GM19238 (cell line): ENCODE measurements at regions not wholly inside any gene's neighbourhood (a gene's known extent, or its start where the extent isn't known, plus 50 kb on each side); places are given as distances from the start of the nearest gene placed in this dataset.
"Not testable (repeated sequence)": the region's sequence is repeated elsewhere in the genome, so short reads cannot be mapped to it uniquely, and the experiment has no call there.

Experiments
- DNase-seq: peaks from one replicate; pipeline ENCODE4 v3.0.0; 2011; ENCODE audit warnings: low spot score; ENCODE audit not compliant: insufficient read length

DNA sequence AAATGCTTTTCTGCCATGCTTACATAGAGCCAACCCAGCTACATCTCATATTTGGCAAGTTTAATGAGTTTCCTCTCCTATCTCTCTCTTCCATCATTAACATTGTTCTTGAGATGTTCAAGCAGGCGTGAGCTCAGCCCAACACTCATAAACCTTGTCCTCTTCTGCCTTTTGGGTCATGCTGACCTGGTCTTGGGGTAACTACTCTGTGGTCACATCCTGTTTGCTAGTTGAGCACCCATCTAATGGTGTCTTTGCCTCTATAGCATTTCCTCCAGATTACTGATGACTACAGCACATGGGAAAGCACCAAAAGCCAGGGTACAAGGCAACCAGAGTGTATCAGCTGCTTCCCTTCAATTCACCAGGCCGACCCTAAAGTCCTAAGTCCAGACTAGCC is 366.9 kb upstream of the HNRNPA3 start:
- DNase-seq, result no peak

DNA sequence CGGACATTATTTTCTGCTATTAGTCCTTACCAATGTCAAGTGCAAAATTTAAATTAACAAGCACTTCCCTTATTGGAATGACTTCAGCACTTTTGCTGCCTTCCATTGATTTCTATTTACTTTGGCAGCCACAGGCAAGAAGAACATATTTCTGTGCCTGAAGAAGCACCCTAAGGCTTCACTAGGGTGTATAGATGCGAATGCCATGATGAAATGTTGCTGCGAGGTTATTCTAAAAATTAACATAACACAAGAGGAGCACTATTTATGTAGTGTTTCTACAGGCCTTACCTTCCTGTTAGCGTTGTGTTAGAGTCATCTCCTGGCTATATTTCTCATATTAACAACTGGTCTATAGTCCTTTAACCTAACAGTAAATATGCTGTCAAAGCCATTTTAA is 365.0 kb upstream of the HNRNPA3 start:
- DNase-seq, result no peak

GRCh38 chr2:176848844-176849243 is 363.8 kb upstream of the HNRNPA3 start:
- no peak for DNase-seq

DNA sequence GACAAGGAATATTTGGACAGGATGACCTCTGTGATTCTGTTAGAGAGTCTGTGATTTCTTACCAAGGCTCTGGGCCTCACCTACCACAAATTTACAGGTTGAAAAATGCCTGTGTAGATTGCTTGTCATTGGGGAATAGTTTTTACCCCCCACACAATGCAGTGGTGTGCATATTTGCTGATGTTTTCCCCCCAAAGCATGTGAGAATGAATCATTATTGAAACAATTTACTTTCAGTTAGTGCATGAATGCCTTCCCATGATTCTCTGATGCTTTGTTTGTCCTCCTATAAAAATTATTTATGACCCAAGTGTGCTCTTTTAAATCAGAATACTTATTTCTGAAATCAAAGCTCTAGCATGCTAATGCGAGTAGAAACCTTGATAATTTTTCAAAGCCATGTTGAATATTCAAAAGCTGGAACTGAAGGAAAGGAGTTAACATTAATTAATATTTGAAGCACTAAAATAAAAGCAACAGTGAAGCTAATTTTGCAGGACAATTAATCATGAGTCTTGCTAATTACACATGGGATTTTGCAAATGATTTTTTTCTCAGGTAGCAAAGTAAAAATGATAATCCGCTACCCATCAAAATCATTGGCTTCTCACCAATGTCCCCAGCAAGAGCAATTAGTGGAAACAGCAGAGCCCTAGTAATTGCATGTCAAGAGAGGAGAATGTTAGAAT is 361.2 kb upstream of the HNRNPA3 start:
- no peak for DNase-seq

DNA sequence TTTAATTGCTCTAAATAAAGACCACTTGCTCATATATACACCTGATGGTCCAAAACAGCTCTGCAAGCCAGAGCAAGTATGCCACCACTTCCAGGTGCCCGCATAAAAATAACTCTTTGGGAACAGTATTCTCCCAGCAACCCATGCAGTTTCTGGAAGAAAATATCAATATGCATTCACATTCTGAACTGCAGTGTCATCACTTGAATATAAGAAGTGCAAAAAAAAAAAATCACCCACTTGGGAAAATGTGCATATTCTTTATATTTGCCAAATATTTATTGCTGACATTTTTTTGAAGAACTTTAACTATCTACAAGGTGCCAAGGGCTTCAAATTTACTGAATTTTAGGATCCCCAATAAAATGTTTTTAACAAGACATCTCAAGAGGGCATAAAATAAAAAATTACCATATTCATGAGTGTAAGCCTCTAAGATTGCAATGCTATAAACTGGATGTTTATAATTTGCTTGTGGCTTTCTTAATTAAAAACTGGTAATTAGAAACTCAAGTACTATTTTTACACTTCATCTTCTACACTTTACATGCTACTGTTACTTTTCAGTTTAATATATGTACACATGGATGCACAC is 360.6 kb upstream of the HNRNPA3 start:
- DNase-seq, result no peak

DNA sequence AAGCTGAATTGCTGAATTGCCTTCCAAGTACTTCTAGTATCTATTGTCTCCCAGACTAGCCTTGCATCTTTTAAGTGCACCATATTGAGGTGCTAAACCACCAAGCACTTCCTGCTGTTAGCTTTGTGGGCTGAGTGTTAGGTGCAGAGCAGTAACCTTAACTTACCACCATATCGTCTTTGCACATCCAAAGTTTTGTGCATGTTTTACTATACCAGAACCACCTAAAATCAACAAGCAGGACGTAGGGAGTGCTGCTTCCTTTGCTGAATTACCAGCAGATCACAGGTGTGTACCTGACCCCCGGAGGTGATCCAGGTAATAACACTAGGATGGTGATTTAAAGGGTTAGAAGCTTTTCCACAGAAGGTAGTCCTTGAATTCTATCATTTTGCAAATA is 359.9 kb upstream of the HNRNPA3 start:
- DNase-seq, result no peak

GRCh38 chr2:176854062-176854461 is 358.5 kb upstream of the HNRNPA3 start:
- no peak for DNase-seq

DNA sequence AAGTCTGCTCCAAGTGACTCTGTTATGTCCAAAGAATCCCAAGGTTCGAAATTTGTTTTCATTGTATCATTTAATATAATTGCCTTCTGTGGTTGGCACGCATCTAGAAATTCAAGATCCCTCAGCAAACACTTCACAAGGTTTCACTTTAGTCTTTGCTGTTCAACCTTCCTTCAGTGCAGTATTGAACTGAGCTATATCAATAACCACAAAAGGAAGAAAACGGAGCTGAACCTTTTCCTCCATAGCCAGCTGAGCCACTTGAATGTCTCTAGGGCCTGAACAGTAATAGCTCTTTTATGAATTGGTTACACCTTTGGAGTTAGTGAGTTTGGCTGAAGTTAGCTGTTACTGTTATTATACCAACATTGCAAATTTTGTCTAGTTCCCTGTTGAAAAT is 357.7 kb upstream of the HNRNPA3 start:
- no peak for DNase-seq

DNA sequence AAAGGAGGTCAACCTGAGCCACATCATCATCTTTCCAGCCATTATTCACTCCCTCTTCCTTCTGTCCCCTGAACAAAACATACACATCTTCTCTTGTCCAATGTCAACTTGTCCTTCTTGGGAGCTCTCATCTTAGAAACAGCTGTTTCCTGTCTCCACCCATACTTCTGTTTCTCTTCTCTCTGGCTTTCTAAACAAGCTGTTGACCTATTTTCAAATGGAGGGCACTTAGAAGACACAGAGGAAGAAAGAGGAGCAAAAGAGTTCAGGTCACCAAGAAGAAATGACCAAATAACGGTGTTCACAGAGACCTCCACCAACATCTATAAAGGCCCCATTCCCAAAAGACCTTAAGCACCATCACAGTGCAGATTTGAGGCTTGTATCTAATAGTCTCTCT is 355.9 kb upstream of the HNRNPA3 start:
- DNase-seq, result no peak

GRCh38 chr2:176865336-176865735 is 347.3 kb upstream of the HNRNPA3 start:
- no peak for DNase-seq

- DNase-seq, result no peak
Measured at GRCh38 chr2:176872406-176872805, 340.2 kb upstream of the HNRNPA3 start.

- DNase-seq, result no peak
Measured at GRCh38 chr2:176873403-176873802, 339.2 kb upstream of the HNRNPA3 start.

GRCh38 chr2:176876493-176877103 is 336.0 kb upstream of the HNRNPA3 start:
- DNase-seq, result no peak

DNA sequence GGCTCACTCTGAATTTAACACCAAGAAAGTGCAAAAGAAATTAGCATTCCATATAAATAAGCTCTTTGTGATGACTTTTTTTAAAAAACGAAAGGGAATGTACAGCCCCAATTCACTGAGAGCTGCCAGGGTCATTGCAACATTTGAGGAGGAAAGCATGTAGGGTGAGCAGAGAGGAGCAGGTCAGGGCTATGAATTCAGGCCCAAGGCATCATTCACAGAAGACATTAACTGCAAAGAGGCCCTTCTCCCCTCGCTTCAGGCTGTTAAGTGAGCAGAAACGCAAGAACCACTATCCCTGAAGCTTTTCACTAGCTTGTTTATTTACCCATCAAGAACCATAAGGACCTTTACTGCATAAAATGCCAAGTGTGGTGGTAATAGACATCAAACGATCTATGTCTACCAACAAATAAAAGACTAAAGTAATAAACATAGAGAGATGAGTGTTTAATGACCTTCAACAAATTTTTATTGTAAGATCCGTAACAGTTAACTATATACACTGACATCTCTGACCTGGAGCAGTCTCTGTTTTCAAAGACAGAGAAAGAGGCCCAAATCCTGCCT is 333.1 kb upstream of the HNRNPA3 start:
- no peak for DNase-seq

DNA sequence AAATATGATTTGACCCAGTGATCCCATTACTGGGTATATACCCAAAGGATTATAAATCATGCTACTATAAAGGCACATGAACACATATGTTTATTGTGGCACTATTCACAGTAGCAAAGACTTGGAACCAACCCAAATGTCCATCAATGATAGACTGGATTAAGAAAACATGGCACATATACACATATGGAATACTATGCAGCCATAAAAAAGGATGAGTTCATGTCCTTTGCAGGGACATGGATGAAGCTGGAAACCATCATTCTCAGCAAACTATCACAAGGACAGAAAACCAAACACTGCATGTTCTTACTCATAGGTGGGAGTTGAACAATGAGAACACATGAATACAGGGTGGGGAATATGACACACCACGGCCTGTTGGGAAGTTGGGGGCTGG is 330.5 kb upstream of the HNRNPA3 start:
- not testable (repeated sequence) for DNase-seq

- DNase-seq, result no peak
Measured at GRCh38 chr2:176885001-176885643, 327.5 kb upstream of the HNRNPA3 start.

- DNase-seq, result no peak
Measured at GRCh38 chr2:176885661-176886060, 326.9 kb upstream of the HNRNPA3 start.

GRCh38 chr2:176891105-176891504 is 321.5 kb upstream of the HNRNPA3 start:
- DNase-seq, result no peak

DNA sequence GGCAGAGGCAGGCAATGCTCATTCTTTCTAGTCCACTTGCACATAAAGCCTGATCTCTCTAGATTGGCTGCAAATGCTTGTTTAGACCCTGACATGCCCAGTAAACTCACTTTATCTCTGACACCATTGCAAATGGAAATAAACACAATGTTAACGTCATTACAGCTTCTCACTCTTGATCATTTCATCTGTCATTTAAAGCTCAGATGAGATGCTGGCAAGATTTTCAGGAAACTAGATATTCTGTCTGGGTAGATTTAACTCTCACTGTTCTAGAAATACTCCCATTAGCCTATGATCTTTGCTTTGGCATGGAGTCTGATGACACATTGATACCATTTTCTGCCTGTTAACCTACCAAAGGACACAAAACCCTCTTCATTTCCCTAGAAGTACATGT is 320.7 kb upstream of the HNRNPA3 start:
- DNase-seq, result no peak

DNA sequence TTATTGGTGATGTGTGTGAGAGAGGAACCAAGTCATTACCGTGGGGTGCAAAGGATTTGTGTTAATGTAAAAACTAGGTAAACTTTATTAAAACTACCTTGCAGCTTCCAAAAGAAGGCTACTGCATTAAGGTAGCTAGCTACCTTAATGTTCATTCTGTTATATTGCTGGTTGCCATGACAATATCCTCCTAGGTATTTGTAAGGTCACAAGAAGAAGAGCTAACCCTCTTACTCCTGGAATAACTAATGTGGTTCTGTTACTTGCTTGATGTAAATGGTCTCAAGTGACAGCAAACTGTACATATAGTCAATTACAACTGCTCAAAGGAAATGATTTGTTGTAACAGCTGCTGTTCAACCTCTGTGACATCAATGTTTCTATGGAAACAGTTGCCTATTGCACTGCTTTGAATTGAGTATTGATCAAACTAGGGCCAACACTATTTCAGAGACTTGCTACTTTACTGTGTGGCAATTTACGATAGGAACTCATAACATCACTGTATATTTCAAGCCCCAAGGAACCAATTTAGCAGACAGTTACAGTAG is 319.8 kb upstream of the HNRNPA3 start:
- no peak for DNase-seq

GRCh38 chr2:176895158-176895557 is 317.4 kb upstream of the HNRNPA3 start:
- DNase-seq, result no peak

GRCh38 chr2:176902454-176902853 is 310.1 kb upstream of the HNRNPA3 start:
- DNase-seq, result no peak
